Testis (tissue), 2 donors: ENCODE measurements at regions not wholly inside any gene's neighbourhood (a gene's known extent, or its start where the extent isn't known, plus 50 kb on each side); places are given as distances from the start of the nearest gene placed in this dataset.

ENCODE experiments used
- DNase-seq: peaks from one replicate; pipeline ENCODE4 v3.0.0-alpha.2; 2019
- H3K27ac ChIP-seq, 2 donors: fragments of 200-600 bp; sonication (generic); one replicate each; pipeline ENCODE4 v1.5.1; 2019
- H3K27me3 ChIP-seq: fragments of 200-600 bp; sonication (generic); one replicate; pipeline ENCODE4 v1.5.1; 2019
- H3K36me3 ChIP-seq: fragments of 200-600 bp; sonication (generic); one replicate; pipeline ENCODE4 v1.5.1; 2017; ENCODE audit warnings: low read depth; ENCODE audit errors: missing control alignments
- H3K4me1 ChIP-seq: fragments of 200-600 bp; sonication (generic); one replicate; pipeline ENCODE4 v1.5.1; 2019
- H3K4me3 ChIP-seq, 2 donors: fragments of 200-600 bp; sonication (generic); one replicate each; pipeline ENCODE4 v1.5.1; 2017 to 2019
- H3K9me3 ChIP-seq: fragments of 200-600 bp; sonication (generic); one replicate; pipeline ENCODE4 v1.5.1; 2017
- CTCF ChIP-seq, 3 experiments: fragments of 450-650 bp in 2 of 3; fragments of 200-600 bp in 1 of 3; sonication (generic) in 1 of 3; IDR thresholded peaks; one replicate each; pipeline ENCODE4 v1.5.1; 2016 to 2019; ENCODE audit warnings: antibody characterized with exemption in 3 of 3, mild to moderate bottlenecking in 2 of 3, moderate library complexity in 1 of 3
- POLR2A ChIP-seq: fragments of 450-650 bp; IDR thresholded peaks from one replicate; pipeline ENCODE4 v1.6.1; 2017; ENCODE audit warnings: antibody characterized with exemption, mild to moderate bottlenecking, moderate library complexity
- WGBS, 2 donors: methylation state at CpG; one replicate each; pipeline ENCODE4 v1.1.5; 2018; 5-methylcytosine and 5-hydroxymethylcytosine counted together
- intact Hi-C: fragments of 100-400 bp; cut with DNase I; formaldehyde crosslinking; loops from one replicate; pipeline ENCODE4 v1.15.1; 2023; ENCODE audit warnings: low total_unique reads

DNA sequence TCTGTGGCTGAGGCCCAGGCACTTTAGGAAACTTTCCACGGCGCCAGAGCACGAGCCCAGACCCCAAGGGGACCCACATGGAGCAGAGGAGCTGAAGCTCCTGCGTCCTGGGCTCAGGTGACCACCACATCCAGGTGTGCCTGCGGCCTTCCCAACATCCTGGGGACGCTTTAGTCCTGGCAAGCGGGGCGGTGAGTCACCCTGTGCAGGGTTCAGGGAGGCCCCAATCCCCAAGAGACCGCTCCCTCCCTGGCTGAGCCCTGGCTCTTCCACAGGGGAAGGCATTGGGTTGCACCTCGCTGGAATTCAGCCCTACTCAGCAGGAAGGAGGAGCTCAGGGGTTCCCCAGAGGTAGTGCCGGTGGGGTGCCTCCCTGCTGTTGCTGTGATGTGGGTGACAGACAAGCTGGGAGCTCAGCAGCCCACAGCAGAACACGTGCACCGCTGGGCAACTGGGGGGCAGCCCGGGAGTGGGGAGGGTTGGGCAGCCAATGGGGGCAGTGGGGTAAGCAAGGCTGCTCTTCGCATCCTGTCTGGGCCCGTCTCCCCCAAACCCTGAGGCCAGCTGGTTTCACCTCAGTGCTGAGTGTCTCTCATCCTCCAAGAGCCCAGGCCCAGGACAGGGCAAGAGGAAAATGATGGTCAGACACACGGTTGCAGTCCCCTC, 802.8 kb downstream of the BRD1 start:
- Histone ChIP-seq H3K4me3 (no peak overlapping the region), H3K9me3 (no peaks in the 10 kb centered on the region), H3K27me3 (no peaks in the 10 kb centered on the region), H3K27ac (no peak overlapping the region), H3K36me3 (no peaks in the 10 kb centered on the region), H3K4me1 (peaks cover 3% of the 10 kb centered on the region)
- intact Hi-C loops = no loop called here
- WGBS, 2 donors = 88 to 90% methylated on average over 9 to 17 of the region's 17 CpGs
- TF ChIP-seq CTCF (IDR thresholded peaks at IDR 0.05) = no peak
- no peak for DNase-seq

- no peaks in the 10 kb centered on the region for H3K27me3 ChIP-seq
Observed at GRCh38 chr22:49023879-49024774, 803.5 kb downstream of the BRD1 start.

GRCh38 chr22:49023161-49023878, 804.4 kb downstream of the BRD1 start:
- Histone ChIP-seq H3K27me3 (no peaks in the 10 kb centered on the region), H3K9me3 (no peaks in the 10 kb centered on the region), H3K36me3 (no peaks in the 10 kb centered on the region), H3K27ac (no peak overlapping the region), H3K4me3 (no peak overlapping the region), H3K4me1 (peaks cover 5% of the 10 kb centered on the region)
- 88 to 89% methylated on average over 20 to 21 of the region's 22 CpGs for WGBS, 2 donors
- no peak for DNase-seq
- intact Hi-C loops = no loop called here
- TF ChIP-seq CTCF (IDR thresholded peaks at IDR 0.05) (no peak), POLR2A (no peak)

More at GRCh38 chr22:49023879-49024774, 803.5 kb downstream of the BRD1 start:
- WGBS, 2 donors = 89 to 95% methylated on average over 25 to 38 of the region's 38 CpGs
- intact Hi-C loops = no loop called here
- Histone ChIP-seq H3K36me3 (no peaks in the 10 kb centered on the region), H3K27ac (no peak overlapping the region), H3K9me3 (no peaks in the 10 kb centered on the region), H3K4me1 (peaks cover 5% of the 10 kb centered on the region), H3K4me3 (no peak overlapping the region)
- TF ChIP-seq POLR2A (no peak), CTCF (IDR thresholded peaks at IDR 0.05) (no peak)
- no peak for DNase-seq

DNA sequence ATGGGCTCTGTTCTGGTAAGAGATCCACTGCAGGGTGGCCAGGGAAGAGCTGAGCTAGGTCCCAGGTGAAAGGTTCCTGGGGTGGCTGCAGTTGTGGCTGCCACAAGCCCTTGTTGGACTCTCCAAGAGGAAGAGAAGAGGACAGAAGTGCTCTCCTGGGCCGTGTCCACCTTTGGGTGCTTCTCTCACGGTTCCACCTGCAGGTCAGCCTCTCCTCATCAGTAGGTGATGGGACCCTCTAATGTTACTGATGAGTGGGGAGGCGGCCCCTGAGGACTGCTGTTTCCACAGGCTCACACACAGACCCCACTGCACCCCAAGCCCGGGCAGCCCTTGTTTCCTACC, 804.9 kb downstream of the BRD1 start:
- no peaks in the 10 kb centered on the region for H3K27me3 ChIP-seq
- 75 to 90% methylated on average over 4 of the region's 4 CpGs for WGBS, 2 donors
- no peak for DNase-seq
- no peak overlapping the region for H3K27ac ChIP-seq
- no peak overlapping the region for H3K4me3 ChIP-seq
- H3K4me1 ChIP-seq = peaks cover 5% of the 10 kb centered on the region
- TF ChIP-seq CTCF (IDR thresholded peaks at IDR 0.05) (no peak), POLR2A (no peak)
- intact Hi-C loops = no loop called here
- no peaks in the 10 kb centered on the region for H3K36me3 ChIP-seq
- no peaks in the 10 kb centered on the region for H3K9me3 ChIP-seq
